CD4-positive, alpha-beta T cell treated with Interferon gamma for 1 hour (primary cell): ENCODE measurements at regions not wholly inside any gene's neighbourhood (a gene's known extent, or its start where the extent isn't known, plus 50 kb on each side); places are given as distances from the start of the nearest gene placed in this dataset.

Experiments
- DNase-seq: peaks from one replicate; pipeline ENCODE4 v3.0.0-alpha.2; 2020

- no peak for DNase-seq
Measured at GRCh38 chr1:106194206-106194605, 862.3 kb upstream of the PRMT6 start.

GRCh38 chr1:106200711-106201110, 855.8 kb upstream of the PRMT6 start:
- no peak for DNase-seq

- DNase-seq, result no peak
Measured at GRCh38 chr1:106207185-106207584, 849.3 kb upstream of the PRMT6 start.

GRCh38 chr1:106217765-106218164, 838.7 kb upstream of the PRMT6 start:
- no peak for DNase-seq

GRCh38 chr1:106222403-106222802, 834.1 kb upstream of the PRMT6 start:
- no peak for DNase-seq

- no peak for DNase-seq
Measured at GRCh38 chr1:106223213-106223612, 833.3 kb upstream of the PRMT6 start.

- DNase-seq, result no peak
Measured at GRCh38 chr1:106224426-106224825, 832.0 kb upstream of the PRMT6 start.

- DNase-seq, result no peak
Measured at GRCh38 chr1:106225403-106225802, 831.1 kb upstream of the PRMT6 start.

- DNase-seq, result no peak
Measured at GRCh38 chr1:106226550-106226949, 829.9 kb upstream of the PRMT6 start.

- DNase-seq, result no peak
Measured at GRCh38 chr1:106232128-106232527, 824.3 kb upstream of the PRMT6 start.

- DNase-seq, result no peak
Measured at GRCh38 chr1:106233511-106233910, 823.0 kb upstream of the PRMT6 start.

GRCh38 chr1:106249365-106249764, 807.1 kb upstream of the PRMT6 start:
- no peak for DNase-seq

GRCh38 chr1:106249810-106250209, 806.7 kb upstream of the PRMT6 start:
- DNase-seq, result no peak

- no peak for DNase-seq
Measured at GRCh38 chr1:106254748-106255147, 801.7 kb upstream of the PRMT6 start.

- no peak for DNase-seq
Measured at GRCh38 chr1:106266786-106267185, 789.7 kb upstream of the PRMT6 start.

GRCh38 chr1:106268070-106268469, 788.4 kb upstream of the PRMT6 start:
- DNase-seq, result no peak

GRCh38 chr1:106276871-106277270, 779.6 kb upstream of the PRMT6 start:
- no peak for DNase-seq

GRCh38 chr1:106277786-106278185, 778.7 kb upstream of the PRMT6 start:
- no peak for DNase-seq

GRCh38 chr1:106278716-106279115, 777.8 kb upstream of the PRMT6 start:
- DNase-seq, result no peak

- no peak for DNase-seq
Measured at GRCh38 chr1:106289265-106289928, 767.1 kb upstream of the PRMT6 start.

GRCh38 chr1:106290805-106291501, 765.5 kb upstream of the PRMT6 start:
- no peak for DNase-seq

- no peak for DNase-seq
Measured at GRCh38 chr1:106292130-106292529, 764.3 kb upstream of the PRMT6 start.

GRCh38 chr1:106296431-106296830, 760.0 kb upstream of the PRMT6 start:
- DNase-seq, result no peak

- DNase-seq, result no peak
Measured at GRCh38 chr1:106304106-106304505, 752.4 kb upstream of the PRMT6 start.

GRCh38 chr1:106319612-106320011, 736.9 kb upstream of the PRMT6 start:
- DNase-seq, result no peak
